EH (cell line): ENCODE measurements at regions not wholly inside any gene's neighbourhood (a gene's known extent, or its start where the extent isn't known, plus 50 kb on each side); places are given as distances from the start of the nearest gene placed in this dataset.
"Not testable (repeated sequence)": the region's sequence is repeated elsewhere in the genome, so short reads cannot be mapped to it uniquely, and the experiment has no call there.

Experiments used
- DNase-seq: peaks from one replicate; pipeline ENCODE4 v3.0.0-alpha.2; 2015; ENCODE audit warnings: low read depth

DNA sequence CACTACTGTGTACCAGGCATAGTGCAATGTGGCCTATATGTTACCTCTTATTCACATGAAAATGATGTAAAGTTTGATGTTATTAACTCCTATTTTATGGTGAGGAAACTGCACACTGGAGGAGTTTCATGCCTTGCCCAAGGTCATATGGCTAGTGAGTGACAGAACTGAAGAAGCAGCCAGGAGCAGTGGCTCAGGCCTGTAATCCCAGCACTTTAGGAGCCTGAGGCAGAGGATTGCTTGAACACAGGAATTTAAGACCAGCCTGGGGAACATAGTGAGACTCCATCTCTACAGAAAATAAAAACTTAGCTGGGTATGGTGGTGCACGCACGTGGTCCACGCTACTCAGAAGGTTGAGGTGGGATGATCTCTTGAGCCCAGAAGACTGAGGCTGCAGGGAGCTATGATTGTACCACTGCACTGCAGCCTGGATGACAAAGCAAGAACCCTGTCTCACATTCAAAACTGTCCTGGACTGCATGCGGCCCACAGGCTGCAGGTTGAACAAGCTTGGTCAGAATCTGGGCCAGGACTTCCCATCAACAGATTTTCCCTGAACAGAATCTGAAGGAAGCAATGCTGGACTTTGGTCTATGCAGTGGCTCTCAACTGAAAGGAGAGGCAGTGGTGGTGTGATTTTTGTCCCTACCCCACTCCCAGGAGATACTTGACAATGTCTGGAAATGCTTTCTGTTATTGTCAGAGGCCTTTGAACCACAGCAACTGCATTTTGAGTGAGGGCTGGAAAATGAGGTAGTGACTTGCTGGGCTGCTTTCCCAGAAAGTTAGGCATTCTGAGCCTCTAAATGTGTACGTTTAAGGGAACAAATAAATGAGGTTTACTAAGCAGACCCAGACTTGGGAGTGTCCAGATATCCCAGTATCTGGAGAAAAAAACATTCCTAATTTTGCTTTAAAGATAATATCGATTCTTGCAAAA lies 479.5 kb downstream of the TMEM114 start:
- no peak for DNase-seq

DNA sequence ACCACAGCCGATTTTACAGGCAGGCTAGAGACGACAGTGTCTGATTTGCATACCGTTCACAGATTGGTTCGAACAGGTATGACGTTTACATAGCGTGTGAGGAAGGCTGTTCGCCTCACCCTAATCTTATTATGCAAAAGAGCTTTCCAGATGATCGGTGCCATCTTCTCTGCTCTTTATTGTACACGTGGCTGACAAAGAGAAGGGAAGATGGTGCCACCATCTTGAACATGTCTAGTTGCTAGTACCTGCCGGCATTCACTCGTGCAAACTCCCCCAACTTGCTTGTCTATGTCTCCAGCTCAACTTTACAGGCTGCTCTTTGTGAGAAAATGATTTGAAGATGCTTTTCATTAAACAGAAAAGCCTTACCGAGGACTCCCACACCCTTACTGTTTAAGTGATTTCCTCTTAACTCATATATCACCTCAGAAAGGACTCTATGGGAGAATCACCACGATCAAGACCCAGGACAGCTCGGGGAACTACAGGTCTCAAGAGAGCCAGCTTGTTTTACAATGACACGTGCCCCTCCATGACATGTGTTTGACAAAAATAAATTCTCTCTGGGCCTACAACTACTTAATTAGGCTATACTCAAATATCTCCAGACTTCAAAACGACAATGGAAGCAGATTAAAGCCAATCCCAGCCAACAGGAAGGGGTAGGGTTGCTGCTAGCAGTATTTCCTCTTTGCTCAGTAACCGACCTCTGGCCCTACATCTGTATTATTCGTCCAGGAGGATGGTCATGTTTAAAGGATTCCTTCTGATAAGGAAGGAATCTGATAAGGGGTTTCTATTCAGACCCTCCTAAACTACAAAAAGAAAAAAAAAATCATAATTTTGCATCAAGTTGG lies 480.6 kb downstream of the TMEM114 start:
- no peak for DNase-seq

DNA sequence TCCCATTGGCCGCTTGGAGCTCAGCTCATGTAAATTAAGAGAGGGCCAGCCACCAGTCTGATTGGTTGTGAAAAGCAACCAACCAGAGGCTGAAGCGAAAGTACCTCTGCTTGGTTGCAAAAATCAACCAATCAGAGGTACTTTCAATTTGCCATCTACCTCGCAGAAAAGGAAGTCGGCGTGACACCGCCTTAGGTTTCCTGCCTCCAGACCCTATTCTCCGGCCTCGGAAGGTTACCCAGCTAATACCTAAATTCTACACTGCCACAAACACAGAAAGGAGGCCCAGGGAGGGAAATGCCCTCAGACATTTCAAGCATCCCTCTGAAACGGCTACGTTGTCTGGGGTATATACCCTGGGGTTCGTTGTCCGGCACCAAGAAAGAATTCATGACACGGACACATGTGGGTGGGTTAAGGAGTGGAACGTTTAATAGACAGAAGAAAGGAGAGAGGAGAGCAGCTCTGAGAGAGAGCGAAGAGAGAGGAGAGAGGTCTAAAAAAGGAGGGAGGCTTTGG lies 481.3 kb downstream of the TMEM114 start:
- DNase-seq: no peak

DNA sequence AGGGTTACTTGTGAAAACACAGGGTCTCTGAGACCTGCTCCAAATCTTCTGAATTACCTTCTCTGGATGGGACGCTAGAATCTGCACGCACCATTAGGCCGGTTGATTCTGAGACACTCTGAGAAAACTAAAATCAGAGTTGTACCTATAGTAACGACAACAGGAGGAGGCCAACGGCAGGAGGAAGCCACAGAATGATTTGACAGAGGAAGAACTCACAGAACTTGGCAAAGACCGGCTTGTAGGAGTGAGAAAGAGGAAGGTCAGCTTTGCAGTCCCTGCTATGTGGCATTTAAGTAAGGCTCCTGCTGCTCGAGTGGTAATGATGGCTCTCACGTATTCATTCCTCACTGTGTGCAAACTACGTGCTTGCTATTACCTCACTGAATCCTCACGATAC lies 483.0 kb downstream of the TMEM114 start:
- DNase-seq: no peak

DNA sequence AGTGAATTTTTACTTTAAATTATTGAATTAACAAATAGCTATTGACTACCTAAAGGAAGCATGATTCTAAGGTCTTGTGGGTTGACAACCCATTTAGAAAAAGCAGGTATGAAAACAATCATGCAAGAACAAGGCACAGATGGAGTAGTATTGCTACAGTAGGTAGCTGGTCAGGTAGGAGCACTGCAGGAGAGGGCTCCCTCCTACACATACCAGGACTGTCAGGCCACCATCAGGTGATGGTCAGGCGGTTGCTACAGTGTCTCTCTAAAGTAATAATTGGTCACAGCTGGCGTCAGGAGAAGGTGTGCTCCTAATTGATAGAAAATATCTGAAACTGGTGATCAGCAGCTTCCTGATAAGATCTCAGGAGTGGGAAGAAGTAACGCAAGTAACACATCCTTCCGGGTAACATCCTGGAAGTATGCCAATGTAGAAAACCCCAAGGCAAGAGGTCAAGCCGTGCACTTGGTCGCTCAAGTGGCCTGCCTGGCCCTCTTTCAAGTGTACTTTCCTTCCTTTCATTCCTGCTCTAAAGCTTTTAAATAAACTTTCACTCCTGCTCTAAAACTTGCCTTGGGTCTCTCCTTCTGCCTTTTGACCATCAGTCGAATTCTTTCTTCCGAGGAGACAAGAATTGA lies 486.5 kb downstream of the TMEM114 start:
- DNase-seq: no peak

DNA sequence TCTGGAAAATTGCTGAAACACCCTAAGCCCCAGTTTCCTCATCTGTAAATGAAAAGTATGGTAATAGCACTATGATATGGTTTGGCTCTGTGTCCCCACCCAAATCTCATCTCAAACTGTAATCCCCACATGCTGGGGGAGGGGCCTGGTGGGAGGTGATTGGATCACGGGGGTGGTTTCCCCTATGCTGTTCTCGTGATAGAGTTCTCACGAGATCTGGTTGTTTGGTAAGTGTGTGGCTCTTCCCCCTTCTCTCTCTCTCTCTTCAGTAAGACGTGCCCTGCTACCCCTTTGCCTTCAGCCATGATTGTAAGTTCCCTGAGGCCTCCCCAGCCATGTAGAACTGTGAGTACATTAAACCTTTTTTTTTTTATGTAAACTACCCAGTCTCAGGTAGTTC lies 490.7 kb downstream of the TMEM114 start:
- no peak for DNase-seq

DNA sequence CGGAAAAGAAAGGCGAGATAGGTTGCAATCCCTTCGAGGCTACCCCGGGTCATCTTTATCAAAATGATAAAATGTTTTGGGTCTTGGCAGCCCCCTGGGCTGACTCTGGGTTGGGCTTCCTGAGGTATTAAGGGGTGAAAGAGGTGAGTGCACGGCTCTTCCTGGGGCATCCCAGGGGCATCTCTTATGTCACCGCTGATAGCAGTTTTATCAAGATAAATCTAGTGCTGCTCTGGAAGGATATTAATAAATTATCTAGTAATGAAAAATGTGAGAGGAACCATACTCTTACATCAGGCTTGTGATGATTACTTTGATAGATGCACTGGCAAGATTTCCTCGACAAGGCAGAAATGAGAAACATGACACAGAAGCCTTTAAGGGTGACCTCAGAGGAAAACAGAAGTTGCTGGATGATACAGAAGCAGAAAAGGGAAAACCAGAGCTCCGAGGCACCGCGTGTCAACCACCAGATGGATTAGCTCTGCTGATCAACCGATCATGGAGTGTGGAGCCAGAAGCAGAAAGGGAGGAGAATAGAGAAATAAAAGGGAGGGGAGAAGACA lies 491.3 kb downstream of the TMEM114 start:
- DNase-seq: no peak

DNA sequence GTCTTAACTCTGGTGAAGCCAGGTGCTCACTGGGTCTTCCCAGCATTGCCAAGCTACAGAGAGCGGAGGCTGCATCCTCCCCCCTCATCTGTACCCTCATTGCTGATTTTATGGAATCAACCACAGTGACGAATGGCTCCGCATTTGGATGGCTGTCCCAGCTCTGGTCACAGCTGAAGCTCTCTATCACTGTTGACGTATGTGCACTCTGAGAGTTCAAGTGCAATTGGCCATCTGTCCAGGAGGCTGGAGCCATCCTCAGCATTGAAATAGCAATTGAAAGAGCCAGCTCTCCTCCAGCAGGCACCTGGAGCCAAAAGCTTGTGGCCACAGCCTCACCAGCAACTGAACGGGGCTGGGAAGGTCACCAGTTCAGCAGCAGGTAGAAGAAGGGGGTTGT lies 494.1 kb downstream of the TMEM114 start:
- DNase-seq: no peak

DNA sequence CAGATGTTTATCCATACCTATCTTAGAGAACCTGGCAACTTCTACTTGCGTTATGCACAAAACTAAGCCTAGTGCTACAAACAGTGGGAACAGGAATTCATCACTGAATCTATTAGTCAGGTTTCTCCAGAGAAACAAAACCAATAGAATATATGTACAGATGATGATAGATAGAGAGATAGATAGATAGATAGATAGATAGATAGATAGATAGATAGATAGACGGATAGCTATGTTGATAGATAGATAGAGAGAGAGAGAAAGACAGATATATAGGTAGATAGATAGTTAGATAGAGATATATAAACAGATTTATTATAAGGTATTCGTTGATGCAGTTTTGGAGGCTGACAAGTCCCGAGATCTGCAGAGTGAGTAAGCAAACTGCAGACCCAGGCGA lies 495.6 kb downstream of the TMEM114 start:
- no peak for DNase-seq

DNA sequence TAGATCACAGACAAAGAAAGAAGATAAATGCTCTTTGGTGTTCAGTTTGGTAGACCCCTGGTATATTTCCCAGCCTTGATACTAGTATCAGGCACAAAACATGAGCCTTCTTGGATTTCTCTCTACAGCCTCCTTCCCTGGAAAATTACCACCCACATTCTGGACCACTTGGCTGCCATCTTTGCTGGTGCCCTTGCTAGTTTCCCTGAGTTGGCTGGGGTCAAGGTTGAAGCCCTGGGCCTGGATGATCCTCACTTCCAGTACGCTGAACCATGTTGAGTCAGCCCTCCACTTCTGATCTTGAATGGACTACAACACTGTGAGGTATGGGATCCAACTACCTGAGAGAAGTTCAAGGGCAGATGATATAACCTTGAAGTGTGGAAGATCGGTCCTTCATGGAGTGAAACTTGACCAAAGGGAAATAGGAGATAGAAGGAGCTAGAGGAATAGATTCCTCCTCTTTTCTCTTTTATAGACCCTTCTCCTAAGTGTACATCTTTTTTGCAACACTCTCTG lies 501.4 kb downstream of the TMEM114 start:
- DNase-seq: no peak

DNA sequence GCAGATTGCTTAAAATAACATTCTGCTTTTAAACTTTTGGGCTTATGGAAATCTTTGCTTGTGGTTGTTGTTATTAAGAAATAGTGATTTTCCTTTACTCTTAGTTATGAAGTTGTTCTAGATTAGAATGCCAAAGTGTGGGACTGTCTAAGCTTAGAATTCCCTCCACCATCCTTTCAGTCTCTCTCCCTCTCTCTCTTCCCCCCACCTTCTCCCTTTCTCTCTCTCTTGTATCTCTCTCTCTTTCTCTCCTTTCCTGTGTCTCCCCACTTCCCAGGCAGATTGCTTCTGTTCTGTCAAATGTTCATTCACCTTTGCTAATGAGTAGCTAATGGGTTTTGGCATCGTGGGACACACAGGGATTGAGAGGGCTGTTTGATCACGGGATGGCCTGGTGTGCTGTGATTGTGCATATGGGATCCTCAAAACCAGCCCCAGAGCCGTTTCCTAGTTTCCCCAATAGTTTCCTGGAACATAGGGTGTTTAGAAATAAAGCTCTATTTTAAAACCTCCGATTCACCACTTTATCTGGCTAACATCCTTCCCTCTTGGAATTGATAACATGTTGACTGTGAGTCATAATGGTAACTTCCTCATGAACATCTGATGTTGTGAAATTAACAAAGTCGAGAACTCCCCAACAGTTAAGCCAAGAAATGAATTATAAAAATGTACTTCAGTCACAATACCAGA lies 502.6 kb downstream of the TMEM114 start:
- no peak for DNase-seq

DNA sequence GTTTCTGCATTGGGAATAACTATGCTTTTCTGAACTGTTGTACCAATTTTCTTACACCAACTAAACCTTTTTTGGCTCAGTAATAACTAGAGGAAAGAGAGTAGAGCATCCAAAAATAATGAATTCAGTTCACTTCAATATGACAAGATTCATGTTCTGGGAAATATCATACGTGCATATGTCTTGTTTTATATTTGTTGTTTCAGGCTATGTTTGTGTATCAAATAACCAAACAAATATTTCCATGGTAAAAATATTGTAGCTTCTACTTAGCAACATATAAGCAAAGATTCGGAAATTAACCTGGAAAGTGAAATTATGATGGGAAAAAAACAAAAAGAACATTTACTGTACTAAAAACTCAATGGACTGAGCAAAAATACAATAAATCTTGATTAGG lies 503.2 kb downstream of the TMEM114 start:
- no peak for DNase-seq

DNA sequence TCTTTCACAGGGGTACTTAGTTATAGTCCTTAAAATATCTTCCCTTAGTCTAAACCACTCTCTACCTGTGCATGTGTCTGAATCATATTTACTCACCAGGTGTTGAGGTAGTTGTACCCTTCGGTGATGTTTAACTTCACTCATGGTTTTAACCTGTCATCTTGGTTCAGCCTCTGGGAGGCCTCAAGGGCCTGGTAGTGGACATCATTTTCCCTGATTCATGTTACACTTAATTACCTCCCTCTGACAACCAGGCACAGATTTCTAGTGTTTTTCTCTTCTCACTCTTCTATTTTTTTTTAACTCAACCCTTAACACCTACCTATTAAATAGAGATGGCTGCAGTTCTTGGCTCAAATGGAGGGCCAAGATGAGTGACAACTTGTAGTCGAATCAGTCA lies 505.4 kb downstream of the TMEM114 start:
- DNase-seq: no peak

DNA sequence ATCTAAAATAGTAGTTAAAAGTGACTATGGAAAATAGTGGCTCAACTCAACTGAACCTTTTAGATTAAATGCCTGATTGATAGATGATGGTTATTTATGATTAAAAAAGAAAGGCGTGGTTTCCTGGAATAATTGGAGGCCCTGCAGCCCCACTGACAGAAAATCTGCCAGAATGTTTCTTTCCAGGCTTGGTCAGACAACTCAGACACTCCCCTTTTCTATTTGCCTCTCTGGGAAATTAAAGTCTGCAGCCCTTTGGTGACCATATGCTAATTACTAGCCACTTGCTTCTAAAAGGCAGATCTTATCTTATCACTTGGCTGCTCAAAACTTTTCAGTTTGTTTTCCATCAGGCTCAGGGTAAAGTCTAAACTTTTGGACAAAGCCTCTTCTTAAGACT lies 506.0 kb downstream of the TMEM114 start:
- no peak for DNase-seq

DNA sequence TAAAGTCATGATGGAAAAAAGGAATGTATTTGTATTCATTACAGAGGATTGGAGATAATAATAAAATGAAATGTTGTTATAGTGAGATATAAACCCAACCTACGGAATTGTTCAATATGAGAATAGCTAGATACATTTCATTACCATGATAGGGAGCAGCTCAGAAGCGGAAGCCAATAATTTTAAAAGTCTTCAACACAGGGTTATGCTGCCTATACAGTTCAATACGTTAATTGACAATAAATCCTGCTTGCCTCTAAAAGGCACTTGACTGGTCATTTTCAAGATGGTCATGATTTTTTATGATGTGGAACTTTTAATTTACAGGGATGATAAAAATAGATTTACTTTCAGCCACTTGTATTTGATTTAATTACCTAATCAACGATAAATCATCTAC lies 506.8 kb downstream of the TMEM114 start:
- DNase-seq: no peak

DNA sequence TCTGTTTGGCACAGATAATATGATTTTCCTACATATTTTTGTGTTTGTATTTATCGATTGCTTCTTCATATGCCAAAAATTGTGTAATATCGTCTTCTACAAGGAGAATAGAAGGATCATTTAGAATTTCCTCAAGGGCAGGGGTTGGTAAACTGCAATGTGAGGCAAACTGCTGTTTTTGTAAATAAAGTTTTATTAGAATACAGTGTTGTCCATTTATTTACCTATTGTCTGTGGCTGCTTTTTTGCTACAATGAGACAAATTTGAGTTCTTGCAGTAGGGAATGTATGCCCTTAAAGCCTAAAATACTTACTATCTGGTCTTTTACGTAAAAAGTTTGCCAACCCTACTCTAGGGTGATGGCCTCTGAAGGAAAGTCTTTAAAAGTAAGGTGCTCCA lies 509.5 kb downstream of the TMEM114 start:
- no peak for DNase-seq

DNA sequence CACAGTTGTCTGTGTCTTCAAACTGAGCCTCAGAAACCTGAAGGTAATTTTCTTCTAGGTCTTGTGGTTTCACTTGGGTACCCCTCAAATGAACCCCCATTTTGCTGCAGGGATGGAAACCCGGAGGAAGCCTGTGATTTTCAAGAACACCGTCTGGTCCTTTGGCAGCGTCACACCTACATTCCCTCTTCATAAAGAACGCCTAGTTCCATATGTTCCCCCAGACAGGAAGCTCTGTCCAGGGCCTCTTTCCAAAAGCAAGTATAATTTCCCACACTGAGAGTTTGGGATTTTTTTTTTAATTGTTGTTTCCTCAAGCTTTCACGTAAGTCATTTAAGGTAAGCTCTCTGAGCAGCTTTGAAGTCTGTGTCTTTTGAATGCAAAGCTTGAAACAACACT lies 515.0 kb downstream of the TMEM114 start:
- DNase-seq: no peak

DNA sequence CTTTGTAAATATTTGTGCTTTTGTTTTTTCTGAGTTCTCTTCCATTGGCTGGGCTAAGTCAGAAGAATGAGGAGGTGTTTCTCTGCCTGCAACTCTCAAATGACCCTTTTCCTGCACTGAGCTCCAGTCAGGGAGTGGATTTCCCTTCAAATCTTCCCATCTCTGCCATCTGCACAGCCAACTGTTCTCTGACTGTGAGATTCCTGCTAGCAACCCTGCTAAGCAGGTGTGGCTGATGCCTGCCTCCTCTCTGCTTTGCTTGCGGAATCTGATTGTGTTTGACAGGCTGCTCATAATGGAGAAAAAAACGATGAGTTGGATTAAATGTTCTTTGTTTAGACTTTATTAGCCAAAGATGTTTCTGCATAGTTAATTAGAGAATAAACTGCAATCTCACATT lies 519.8 kb downstream of the TMEM114 start:
- no peak for DNase-seq

DNA sequence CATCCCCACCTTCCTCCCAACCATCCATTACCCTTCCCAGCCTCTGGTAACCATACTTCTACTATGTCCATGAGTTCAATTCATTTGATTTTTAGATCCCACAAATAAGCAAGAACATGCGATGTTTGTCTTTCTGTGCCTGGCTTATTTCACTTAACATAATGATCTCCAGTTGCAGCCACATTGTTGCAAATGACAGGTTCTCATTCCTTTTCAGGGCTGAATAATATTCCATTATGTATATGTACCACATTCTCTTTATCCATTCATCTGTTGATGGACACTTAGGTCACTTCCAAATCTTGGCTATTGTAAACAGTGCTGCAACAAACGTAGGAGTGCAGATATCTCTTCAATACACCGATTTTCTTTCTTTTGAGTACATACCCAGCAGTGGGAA lies 522.1 kb downstream of the TMEM114 start:
- not testable (repeated sequence) for DNase-seq

DNA sequence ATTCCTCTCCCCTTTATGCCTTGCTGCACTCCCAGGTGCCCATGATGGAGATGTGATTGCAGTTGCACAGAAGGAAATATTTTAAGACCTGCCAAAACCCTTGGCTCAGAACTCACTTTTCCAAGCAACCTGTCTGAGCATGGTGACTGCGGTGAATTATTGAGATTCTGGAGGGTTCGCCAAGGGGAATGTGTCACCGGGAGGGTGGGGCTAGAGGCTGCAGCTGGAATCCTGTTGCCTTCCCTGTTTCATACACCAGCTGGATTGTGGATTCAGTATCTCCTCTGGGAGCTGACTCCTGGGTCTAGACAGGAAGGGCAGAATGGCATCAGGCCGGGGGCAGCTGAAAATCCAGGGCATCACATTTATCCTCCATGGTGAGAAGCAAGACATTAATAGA lies 527.2 kb downstream of the TMEM114 start:
- no peak for DNase-seq

DNA sequence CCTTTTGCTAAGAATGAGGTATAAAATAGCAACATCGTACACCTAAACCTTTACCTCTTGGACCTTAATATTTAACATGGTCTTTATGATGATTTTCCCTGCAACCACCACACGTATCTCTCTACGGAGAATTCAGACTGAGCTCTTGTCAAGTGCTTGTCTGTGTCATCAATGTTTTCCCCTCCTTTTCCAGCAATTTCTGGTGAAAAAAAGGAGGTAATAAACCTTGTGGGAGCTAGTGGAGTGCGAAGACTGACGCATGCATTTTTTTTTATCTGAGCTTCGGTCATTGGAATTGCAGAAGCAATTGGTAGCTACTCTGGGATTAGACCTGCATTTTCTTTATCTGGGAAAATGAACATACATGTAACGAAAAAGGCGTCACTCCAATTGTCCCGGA lies 527.6 kb downstream of the TMEM114 start:
- no peak for DNase-seq
